ENCODE measurements at regions not wholly inside any gene's neighbourhood (a gene's known extent, or its start where the extent isn't known, plus 50 kb on each side); places are given as distances from the start of the nearest gene placed in this dataset.

- ATAC-seq (ENCODE audit: low read depth): no peak
- Histone ChIP-seq H2AK5ac (ENCODE audit: low read depth, low read length) (no peak overlapping the region), H2BK20ac (ENCODE audit: low read depth, low read length) (no peak overlapping the region), H3K56ac (ENCODE audit: extremely low read depth, insufficient read depth, low read length) (no peak overlapping the region), H4K20me1 (ENCODE audit: insufficient read depth, low read length) (no peaks in the 10 kb centered on the region), H3K36me3 (ENCODE audit: control insufficient read depth, insufficient read depth, low read length) (no peaks in the 10 kb centered on the region), H3K27me3 (ENCODE audit: control insufficient read depth, insufficient read depth, low read length) (no peaks in the 10 kb centered on the region), H2BK120ac (ENCODE audit: low read depth, low read length) (no peak overlapping the region), H4K91ac (ENCODE audit: insufficient read depth, low read depth, low read length) (no peak overlapping the region), H3K79me1 (ENCODE audit: low read depth in 1 of 2, low read length in 2 of 2) (no peaks in the 10 kb centered on the region), H3K9me1 (ENCODE audit: insufficient read depth, low read length) (no peaks in the 10 kb centered on the region), H3K18ac (ENCODE audit: low read depth, low read length) (no peak overlapping the region), H4K8ac (ENCODE audit: low read depth in 2 of 2, low read length in 2 of 2) (no peak overlapping the region), H3K9ac (ENCODE audit: low read depth, low read length) (no peak overlapping the region), H3K4me3 (ENCODE audit: insufficient read depth, low read depth, low read length) (no peak overlapping the region), H3K4me1 (ENCODE audit: control insufficient read depth, insufficient read depth, low read length) (no peaks in the 10 kb centered on the region), H2BK15ac (ENCODE audit: low read depth, low read length) (no peak overlapping the region), H3K27ac (ENCODE audit: insufficient read depth, low read length) (no peak overlapping the region), H3K14ac (replicated peaks; ENCODE audit: low read depth, low read length) (no peak overlapping the region), H4K5ac (ENCODE audit: low read depth, low read length) (no peak overlapping the region), H3K9me3 (ENCODE audit: control insufficient read depth, insufficient read depth, low read length) (no peaks in the 10 kb centered on the region), H2AFZ (replicated peaks; ENCODE audit: low read length, poor library complexity) (no peak overlapping the region), H2AK9ac (replicated peaks; ENCODE audit: low read depth, low read length, poor library complexity) (no peak overlapping the region), H2BK5ac (ENCODE audit: low read depth, low read length, poor library complexity, severe bottlenecking) (no peak overlapping the region), H3K4me2 (ENCODE audit: low read depth, low read length) (no peak overlapping the region), H3K23ac (ENCODE audit: low read depth, low read length) (no peak overlapping the region), H3K4ac (ENCODE audit: low read depth, low read length) (no peak overlapping the region)
- BruUV-seq (replicated peaks): no TSS peak
- WGBS, 2 experiments (ENCODE audit: extremely low coverage in 2 of 2, insufficient read length in 1 of 2): no CpG with 5 or more reads among the region's 3 CpGs
- in situ Hi-C loops (cut with MboI; ENCODE audit: low sequenced_read_pairs): no loop called here
- no peak for DNase-seq
- ChIA-PET CTCF (no interaction called here), POLR2A (ENCODE audit: unreplicated experiment) (no interaction called here)
- no peak for TF ChIP-seq CHD1 (IDR thresholded peaks at IDR 0.05; ENCODE audit: low read depth, low read length)
- TF ChIP-seq BHLHE40 (IDR thresholded peaks at IDR 0.05; ENCODE audit: low read depth, low read length): no peak
- no peak for TF ChIP-seq NFE2L2 (IDR thresholded peaks at IDR 0.05; ENCODE audit: low read depth, low read length)
- no peak for TF ChIP-seq RFX5 (IDR thresholded peaks at IDR 0.05; ENCODE audit: low read depth, low read length)
- TF ChIP-seq, protein P1, sequence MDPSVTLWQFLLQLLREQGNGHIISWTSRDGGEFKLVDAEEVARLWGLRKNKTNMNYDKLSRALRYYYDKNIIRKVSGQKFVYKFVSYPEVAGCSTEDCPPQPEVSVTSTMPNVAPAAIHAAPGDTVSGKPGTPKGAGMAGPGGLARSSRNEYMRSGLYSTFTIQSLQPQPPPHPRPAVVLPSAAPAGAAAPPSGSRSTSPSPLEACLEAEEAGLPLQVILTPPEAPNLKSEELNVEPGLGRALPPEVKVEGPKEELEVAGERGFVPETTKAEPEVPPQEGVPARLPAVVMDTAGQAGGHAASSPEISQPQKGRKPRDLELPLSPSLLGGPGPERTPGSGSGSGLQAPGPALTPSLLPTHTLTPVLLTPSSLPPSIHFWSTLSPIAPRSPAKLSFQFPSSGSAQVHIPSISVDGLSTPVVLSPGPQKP (IDR thresholded peaks at IDR 0.05; ENCODE audit: borderline replicate concordance, low read depth, low read length): no peak
- intact Hi-C loops (cut with micrococcal nuclease): no loop called here
- dilution Hi-C loops (cut with HindIII; ENCODE audit: low sequenced_read_pairs, unreplicated experiment): no loop called here
Observed at GRCh38 chrX:26037367-26037766, 100.8 kb upstream of the MAGEB18 start.

Data from IMR-90 (cell line).